ENCODE measurements at regions not wholly inside any gene's neighbourhood (a gene's known extent, or its start where the extent isn't known, plus 50 kb on each side); places are given as distances from the start of the nearest gene placed in this dataset.

GRCh38 chr10:45100429-45100828 lies 99.7 kb downstream of the ZNF22 start:
- no TSS peak for BruUV-seq (replicated peaks)
- ATAC-seq (no peak), DNase-seq (ENCODE audit: extremely low read depth in 1 of 4, low spot score in 3 of 4) (no peak), FAIRE-seq (no peak)
- Histone ChIP-seq H3K27ac (ENCODE audit: extremely low read depth, low read depth, low read length) (no peak overlapping the region), H3K9me1 (ENCODE audit: control insufficient read depth, insufficient read depth, low read length) (no peaks in the 10 kb centered on the region), H2AFZ (ENCODE audit: low read depth, low read length) (no peak overlapping the region), H4K20me1 (replicated peaks; ENCODE audit: control insufficient read depth, insufficient read depth, low read length) (no peaks in the 10 kb centered on the region), H3K79me2 (ENCODE audit: control insufficient read depth, insufficient read depth, low read length) (no peaks in the 10 kb centered on the region), H3K4me3 (no peak overlapping the region), H3K4me1 (replicated peaks in 1 of 2; ENCODE audit: control insufficient read depth in 2 of 2, insufficient read depth in 2 of 2, low read length in 2 of 2) (no peaks in the 10 kb centered on the region), H3K4me2 (ENCODE audit: insufficient read depth, low read length) (no peak overlapping the region), H3K27me3 (ENCODE audit: control insufficient read depth in 2 of 2, insufficient read depth in 2 of 2, low read length in 2 of 2) (peaks cover 6 to 22% of the 10 kb centered on the region in 2 experiments; a peak in 4 of 5 replicates), H3K36me3 (ENCODE audit: control insufficient read depth, insufficient read depth, low read length) (no peaks in the 10 kb centered on the region), H3K9me3 (replicated peaks; ENCODE audit: control insufficient read depth, insufficient read depth, low read depth, low read length) (no peaks in the 10 kb centered on the region), H3K9ac (ENCODE audit: insufficient read depth in 1 of 2, low read depth in 2 of 2, low read length in 2 of 2) (no peak overlapping the region)
- POLR2A ChIA-PET = no interaction called here
- CTCF ChIA-PET (ENCODE audit: low intra/inter-chr PET ratio) = no interaction called here
- TF ChIP-seq SPI1 (IDR thresholded peaks at IDR 0.05; ENCODE audit: borderline replicate concordance, low read depth, low read length) = peak; percentile 53; the same call in 1 of the 2 replicates
- TF ChIP-seq PCBP1 (IDR thresholded peaks at IDR 0.05; ENCODE audit: low read depth, low read length, poor library complexity, severe bottlenecking) = no peak
- TF ChIP-seq HINFP (tag; conservative IDR thresholded peaks at IDR 0.05; ENCODE audit: low read depth) = no peak
- no peak for TF ChIP-seq SIN3A (IDR thresholded peaks at IDR 0.05; ENCODE audit: borderline replicate concordance in 2 of 2, control insufficient read depth in 1 of 2, low read depth in 2 of 2, low read length in 2 of 2)
- TF ChIP-seq NFRKB (IDR thresholded peaks at IDR 0.05; ENCODE audit: low read depth) = no peak
- no peak for TF ChIP-seq FOS (IDR thresholded peaks at IDR 0.05; ENCODE audit: extremely low read depth, insufficient read length)
- no peak for TF ChIP-seq HNRNPL (IDR thresholded peaks at IDR 0.05; ENCODE audit: low read depth, low read length)
- WGBS (ENCODE audit: insufficient coverage, low coverage, missing lambda C conversion rate) = 2% methylated on average over 4 of the region's 4 CpGs
- intact Hi-C loops (cut with micrococcal nuclease) = no loop called here
- in situ Hi-C loops (cut with MboI) = no loop called here

Measured in K562 (cell line).